ENCODE measurements at regions not wholly inside any gene's neighbourhood (a gene's known extent, or its start where the extent isn't known, plus 50 kb on each side); places are given as distances from the start of the nearest gene placed in this dataset.

GRCh38 chr3:16739541-16740105 is 134.4 kb upstream of the DAZL start:
- TF ChIP-seq CTCF (IDR thresholded peaks at IDR 0.05; ENCODE audit: poor library complexity, severe bottlenecking) (no peak), MXI1 (conservative IDR thresholded peaks at IDR 0.05; ENCODE audit: poor library complexity, severe bottlenecking) (no peak)
